ENCODE measurements at regions not wholly inside any gene's neighbourhood (a gene's known extent, or its start where the extent isn't known, plus 50 kb on each side); places are given as distances from the start of the nearest gene placed in this dataset.

DNA sequence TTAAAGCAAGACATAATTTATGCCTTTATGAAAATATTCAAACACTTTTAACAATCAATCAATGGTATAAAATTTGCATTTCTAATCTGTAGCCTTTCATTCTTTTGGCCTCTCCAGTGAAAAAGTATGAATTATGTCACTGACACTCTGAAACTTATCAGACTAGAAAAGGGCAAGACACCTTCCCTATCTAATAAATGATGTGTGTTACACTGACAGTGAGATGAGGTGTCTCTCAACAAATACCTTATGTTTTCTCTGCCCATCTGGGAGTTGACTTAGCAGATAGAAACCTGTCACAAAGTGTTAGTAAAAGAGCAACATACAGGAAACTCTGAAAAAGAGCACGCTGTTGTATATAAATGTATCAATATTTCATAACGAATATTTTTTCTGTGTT, 94.2 kb upstream of the TECRL start:
- no peak for DNase-seq (ENCODE audit: extremely low read depth, low read depth)
- TF ChIP-seq CTCF (IDR thresholded peaks at IDR 0.05; ENCODE audit: low read depth, low read length, missing control alignments), result no peak
- no peak overlapping the region for H3K4me3 ChIP-seq (replicated peaks; ENCODE audit: low read depth, low read length)

DNA sequence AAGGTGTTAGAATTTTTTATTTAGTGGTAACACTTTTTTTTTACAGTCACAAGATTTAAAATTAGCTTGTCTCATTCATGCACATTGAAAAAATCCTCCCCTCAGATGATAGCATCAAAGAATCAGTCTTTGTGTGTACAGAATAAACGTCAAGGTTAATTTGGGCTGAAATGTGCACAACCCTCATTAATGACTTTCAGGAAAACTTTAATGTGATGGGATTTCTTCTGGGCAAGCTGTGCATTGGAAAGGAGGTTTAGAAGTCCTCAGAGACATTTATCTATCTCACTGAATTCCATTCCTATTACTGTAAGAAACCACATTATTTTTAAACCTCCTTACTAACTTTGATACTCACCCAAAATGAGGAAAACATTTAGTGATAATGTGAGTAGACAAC, 88.2 kb upstream of the TECRL start:
- no peak for DNase-seq (ENCODE audit: extremely low read depth, low read depth)
- no peak overlapping the region for H3K4me3 ChIP-seq (replicated peaks; ENCODE audit: low read depth, low read length)
- TF ChIP-seq CTCF (IDR thresholded peaks at IDR 0.05; ENCODE audit: low read depth, low read length, missing control alignments), result no peak

- TF ChIP-seq CTCF (IDR thresholded peaks at IDR 0.05; ENCODE audit: low read depth, low read length, missing control alignments), result no peak
- DNase-seq (ENCODE audit: extremely low read depth, low read depth), result no peak
- no peak overlapping the region for H3K4me3 ChIP-seq (replicated peaks; ENCODE audit: low read depth, low read length)
Measured at GRCh38 chr4:64495946-64496345, 86.7 kb upstream of the TECRL start.

DNA sequence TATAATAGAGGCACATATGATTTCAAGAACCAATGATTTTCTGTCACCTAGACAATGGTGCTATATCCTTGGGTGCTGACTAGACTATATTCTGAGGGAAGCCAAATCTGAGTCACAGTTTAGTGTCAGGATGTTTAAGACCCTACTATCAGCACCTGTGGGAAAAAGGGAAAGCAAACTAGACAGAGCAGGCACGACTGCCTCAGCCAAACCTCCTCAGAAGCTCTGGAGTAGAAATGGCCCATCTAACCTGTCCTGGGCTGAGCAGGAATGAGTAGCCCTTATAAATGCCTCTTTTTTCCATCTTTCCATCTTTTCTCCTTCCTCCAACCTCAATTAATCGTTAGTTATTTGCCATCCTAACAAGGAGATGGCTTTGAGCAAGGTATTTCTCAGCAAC, 80.4 kb upstream of the TECRL start:
- no peak for TF ChIP-seq CTCF (IDR thresholded peaks at IDR 0.05; ENCODE audit: low read depth, low read length, missing control alignments)
- H3K4me3 ChIP-seq (replicated peaks; ENCODE audit: low read depth, low read length), result no peak overlapping the region
- DNase-seq (ENCODE audit: extremely low read depth, low read depth), result no peak

GRCh38 chr4:64479338-64479737, 70.1 kb upstream of the TECRL start:
- H3K4me3 ChIP-seq (replicated peaks; ENCODE audit: low read depth, low read length), result no peak overlapping the region
- no peak for DNase-seq (ENCODE audit: extremely low read depth, low read depth)
- TF ChIP-seq CTCF (IDR thresholded peaks at IDR 0.05; ENCODE audit: low read depth, low read length, missing control alignments), result no peak

- DNase-seq (ENCODE audit: extremely low read depth, low read depth), result no peak
- H3K4me3 ChIP-seq (replicated peaks; ENCODE audit: low read depth, low read length), result no peak overlapping the region
- no peak for TF ChIP-seq CTCF (IDR thresholded peaks at IDR 0.05; ENCODE audit: low read depth, low read length, missing control alignments)
Measured at GRCh38 chr4:64477127-64477526, 67.9 kb upstream of the TECRL start.

GRCh38 chr4:64465263-64465662, 56.0 kb upstream of the TECRL start:
- TF ChIP-seq CTCF (IDR thresholded peaks at IDR 0.05; ENCODE audit: low read depth, low read length, missing control alignments), result no peak
- no peak overlapping the region for H3K4me3 ChIP-seq (replicated peaks; ENCODE audit: low read depth, low read length)
- no peak for DNase-seq (ENCODE audit: extremely low read depth, low read depth)
